ENCODE measurements at regions not wholly inside any gene's neighbourhood (a gene's known extent, or its start where the extent isn't known, plus 50 kb on each side); places are given as distances from the start of the nearest gene placed in this dataset.

DNA sequence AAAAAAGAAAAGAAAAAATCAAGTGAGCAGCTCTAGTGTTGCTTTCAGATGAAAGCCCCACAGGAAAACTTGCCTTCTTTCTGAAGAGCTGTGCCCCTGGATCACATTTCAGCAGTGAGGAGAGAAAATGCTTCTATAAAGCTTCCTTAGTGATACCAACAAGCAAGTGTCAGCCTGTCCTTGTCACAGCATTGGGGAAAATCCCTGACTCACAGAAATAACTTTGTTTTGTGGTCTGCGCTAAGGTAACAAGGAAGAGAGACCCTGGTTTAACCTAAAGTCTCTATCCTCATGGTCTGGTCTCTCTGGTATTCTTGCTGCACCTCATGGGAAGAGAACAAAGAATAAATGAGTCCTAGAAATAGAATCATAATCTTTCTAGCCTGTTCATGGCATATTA, 885.2 kb upstream of the SORCS1 start:
- no peak overlapping the region for H3K4me2 ChIP-seq (ENCODE audit: extremely low read depth, insufficient read depth, low read length)
- no peaks in the 10 kb centered on the region for H3K4me1 ChIP-seq (ENCODE audit: control insufficient read depth, extremely low read depth, insufficient read depth, low read length)
- H3K36me3 ChIP-seq (ENCODE audit: control insufficient read depth, insufficient read depth, low read length): no peaks in the 10 kb centered on the region
- no peak overlapping the region for H2AFZ ChIP-seq (ENCODE audit: low read length)
- H3K27ac ChIP-seq (ENCODE audit: insufficient read depth, low read length): no peak overlapping the region
- H3K9ac ChIP-seq (ENCODE audit: insufficient read depth, low read length): no peak overlapping the region
- H4K20me1 ChIP-seq (ENCODE audit: control insufficient read depth, extremely low read depth, insufficient read depth, low read length): no peaks in the 10 kb centered on the region
- no peak for DNase-seq (ENCODE audit: low read depth in 2 of 2)
- H3K9me3 ChIP-seq (ENCODE audit: control insufficient read depth, insufficient read depth, low read depth, low read length): no peaks in the 10 kb centered on the region
- H3K27me3 ChIP-seq (ENCODE audit: control insufficient read depth, insufficient read depth, low read length): no peaks in the 10 kb centered on the region
- H3K4me3 ChIP-seq (replicated peaks in 1 of 4; ENCODE audit: control extremely low read depth in 1 of 4, insufficient read depth in 1 of 4, low read depth in 3 of 4, low read length in 4 of 4): no peak overlapping the region
- TF ChIP-seq, protein P1, sequence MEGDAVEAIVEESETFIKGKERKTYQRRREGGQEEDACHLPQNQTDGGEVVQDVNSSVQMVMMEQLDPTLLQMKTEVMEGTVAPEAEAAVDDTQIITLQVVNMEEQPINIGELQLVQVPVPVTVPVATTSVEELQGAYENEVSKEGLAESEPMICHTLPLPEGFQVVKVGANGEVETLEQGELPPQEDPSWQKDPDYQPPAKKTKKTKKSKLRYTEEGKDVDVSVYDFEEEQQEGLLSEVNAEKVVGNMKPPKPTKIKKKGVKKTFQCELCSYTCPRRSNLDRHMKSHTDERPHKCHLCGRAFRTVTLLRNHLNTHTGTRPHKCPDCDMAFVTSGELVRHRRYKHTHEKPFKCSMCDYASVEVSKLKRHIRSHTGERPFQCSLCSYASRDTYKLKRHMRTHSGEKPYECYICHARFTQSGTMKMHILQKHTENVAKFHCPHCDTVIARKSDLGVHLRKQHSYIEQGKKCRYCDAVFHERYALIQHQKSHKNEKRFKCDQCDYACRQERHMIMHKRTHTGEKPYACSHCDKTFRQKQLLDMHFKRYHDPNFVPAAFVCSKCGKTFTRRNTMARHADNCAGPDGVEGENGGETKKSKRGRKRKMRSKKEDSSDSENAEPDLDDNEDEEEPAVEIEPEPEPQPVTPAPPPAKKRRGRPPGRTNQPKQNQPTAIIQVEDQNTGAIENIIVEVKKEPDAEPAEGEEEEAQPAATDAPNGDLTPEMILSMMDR (conservative IDR thresholded peaks at IDR 0.05 in 1 of 2, IDR thresholded peaks at IDR 0.05 in 1 of 2; ENCODE audit: low read depth in 1 of 2, low read length in 2 of 2): no peak
- no peak for TF ChIP-seq EZH2 (IDR thresholded peaks at IDR 0.05; ENCODE audit: low read length, missing control alignments)
- H3K79me2 ChIP-seq (ENCODE audit: control insufficient read depth, insufficient read depth, low read length): no peaks in the 10 kb centered on the region

DNA sequence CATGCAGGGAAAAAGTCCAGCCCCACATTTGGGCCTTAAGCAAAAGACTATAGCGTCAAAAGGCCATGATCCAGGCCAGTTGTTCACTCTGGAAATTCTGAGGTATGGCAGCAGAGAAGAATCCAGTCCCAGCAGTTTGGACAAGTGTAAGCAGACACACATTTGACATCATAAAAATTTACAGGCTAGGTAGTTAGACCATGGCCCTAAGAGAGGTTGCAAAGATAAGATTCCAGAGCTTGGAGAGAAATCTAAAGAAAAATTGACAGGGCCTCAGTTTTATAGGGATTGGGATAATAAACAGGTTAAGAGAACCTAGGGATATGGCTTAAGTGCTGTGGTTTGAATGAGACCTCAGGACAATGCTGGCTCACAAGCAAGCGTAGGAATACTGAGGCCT, 884.4 kb upstream of the SORCS1 start:
- Histone ChIP-seq H3K79me2 (ENCODE audit: control insufficient read depth, insufficient read depth, low read length) (no peaks in the 10 kb centered on the region), H3K36me3 (ENCODE audit: control insufficient read depth, insufficient read depth, low read length) (no peaks in the 10 kb centered on the region), H3K27me3 (ENCODE audit: control insufficient read depth, insufficient read depth, low read length) (no peaks in the 10 kb centered on the region), H3K9ac (ENCODE audit: insufficient read depth, low read length) (no peak overlapping the region), H3K4me3 (replicated peaks in 1 of 4; ENCODE audit: control extremely low read depth in 1 of 4, insufficient read depth in 1 of 4, low read depth in 3 of 4, low read length in 4 of 4) (no peak overlapping the region), H4K20me1 (ENCODE audit: control insufficient read depth, extremely low read depth, insufficient read depth, low read length) (no peaks in the 10 kb centered on the region), H3K27ac (ENCODE audit: insufficient read depth, low read length) (no peak overlapping the region), H2AFZ (ENCODE audit: low read length) (no peak overlapping the region), H3K9me3 (ENCODE audit: control insufficient read depth, insufficient read depth, low read depth, low read length) (no peaks in the 10 kb centered on the region), H3K4me2 (ENCODE audit: extremely low read depth, insufficient read depth, low read length) (no peak overlapping the region), H3K4me1 (ENCODE audit: control insufficient read depth, extremely low read depth, insufficient read depth, low read length) (no peaks in the 10 kb centered on the region)
- TF ChIP-seq, protein P1 (conservative IDR thresholded peaks at IDR 0.05 in 1 of 2, IDR thresholded peaks at IDR 0.05 in 1 of 2; ENCODE audit: low read depth in 1 of 2, low read length in 2 of 2): no peak
- DNase-seq (ENCODE audit: low read depth in 2 of 2): no peak

DNA sequence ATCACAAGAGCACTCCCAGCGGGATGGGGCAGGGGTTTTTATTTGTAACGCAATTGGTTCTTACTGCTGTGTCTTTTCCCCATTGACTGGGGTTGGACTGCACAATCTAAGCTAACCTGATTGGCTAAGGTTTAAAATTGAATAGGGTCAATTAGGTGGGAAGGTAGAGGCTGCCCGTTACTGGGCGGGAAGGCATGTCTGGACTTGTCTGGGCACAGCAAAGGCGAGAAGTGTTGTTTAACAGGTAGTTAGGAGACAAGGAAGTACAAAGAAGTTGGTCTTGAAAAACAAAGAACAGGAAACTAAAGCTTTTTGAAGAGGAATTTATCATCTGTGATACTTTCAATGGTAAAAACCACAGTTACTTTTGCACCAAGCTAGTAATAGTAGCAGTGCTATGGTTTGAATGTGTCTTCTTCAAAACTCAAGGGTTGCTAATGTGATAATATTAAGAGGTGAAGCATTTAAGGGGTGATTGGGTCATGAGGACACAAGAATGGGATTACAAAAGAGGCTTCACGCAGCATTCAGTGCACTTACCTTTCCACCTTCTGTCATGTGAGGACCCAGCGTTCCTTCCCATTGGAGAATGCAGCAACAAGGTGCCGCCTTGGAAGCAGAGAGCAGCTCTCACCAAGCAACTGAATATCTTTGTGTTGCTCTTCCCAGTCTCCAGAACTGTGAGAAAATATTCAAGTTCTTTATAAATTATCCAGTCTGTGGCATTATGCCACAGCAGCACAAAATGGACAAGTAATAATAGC, 875.5 kb upstream of the SORCS1 start:
- Histone ChIP-seq H3K4me2 (ENCODE audit: extremely low read depth, insufficient read depth, low read length) (no peak overlapping the region), H3K4me1 (ENCODE audit: control insufficient read depth, extremely low read depth, insufficient read depth, low read length) (no peaks in the 10 kb centered on the region), H3K36me3 (ENCODE audit: control insufficient read depth, insufficient read depth, low read length) (no peaks in the 10 kb centered on the region), H2AFZ (ENCODE audit: low read length) (no peak overlapping the region), H3K79me2 (ENCODE audit: control insufficient read depth, insufficient read depth, low read length) (no peaks in the 10 kb centered on the region), H3K27ac (ENCODE audit: insufficient read depth, low read length) (no peak overlapping the region), H3K27me3 (ENCODE audit: control insufficient read depth, insufficient read depth, low read length) (no peaks in the 10 kb centered on the region), H4K20me1 (ENCODE audit: control insufficient read depth, extremely low read depth, insufficient read depth, low read length) (no peaks in the 10 kb centered on the region), H3K9ac (ENCODE audit: insufficient read depth, low read length) (no peak overlapping the region), H3K9me3 (ENCODE audit: control insufficient read depth, insufficient read depth, low read depth, low read length) (no peaks in the 10 kb centered on the region), H3K4me3 (replicated peaks in 1 of 4; ENCODE audit: control extremely low read depth in 1 of 4, insufficient read depth in 1 of 4, low read depth in 3 of 4, low read length in 4 of 4) (no peak overlapping the region)
- TF ChIP-seq, protein P1 (conservative IDR thresholded peaks at IDR 0.05 in 1 of 2, IDR thresholded peaks at IDR 0.05 in 1 of 2; ENCODE audit: low read depth in 1 of 2, low read length in 2 of 2): no peak
- DNase-seq (ENCODE audit: low read depth in 2 of 2): no peak

Measured in fibroblast of lung (primary cell).